Astrocyte (in vitro differentiated cells and primary cell): ENCODE measurements at regions not wholly inside any gene's neighbourhood (a gene's known extent, or its start where the extent isn't known, plus 50 kb on each side); places are given as distances from the start of the nearest gene placed in this dataset.

Source experiments
- DNase-seq: peaks from one replicate; pipeline ENCODE4 v3.0.0-alpha.2; 2010; ENCODE audit warnings: low read depth
- FAIRE-seq: peaks from 2 replicates; lab custom pipeline; 2011; peaks lifted over from hg19 to GRCh38; lab: Jason Lieb, UNC
- H2AFZ ChIP-seq: 2 replicates; pipeline ENCODE4 v1.6.0; 2012; ENCODE audit warnings: low read depth, low read length, inconsistent platforms
- H3K27ac ChIP-seq: 2 replicates; pipeline ENCODE4 v1.5.1; 2011; ENCODE audit warnings: low read depth, low read length, inconsistent platforms
- H3K27me3 ChIP-seq: 2 replicates; pipeline ENCODE4 v1.6.0; 2011; ENCODE audit warnings: low read length, inconsistent platforms; ENCODE audit not compliant: insufficient read depth
- H3K36me3 ChIP-seq: 2 replicates; pipeline ENCODE4 v1.5.1; 2011; ENCODE audit warnings: low read length, inconsistent platforms; ENCODE audit not compliant: insufficient read depth
- H3K4me1 ChIP-seq: 2 replicates; pipeline ENCODE4 v1.5.1; 2011; ENCODE audit warnings: low read length, inconsistent platforms; ENCODE audit not compliant: insufficient read depth
- H3K4me2 ChIP-seq: 2 replicates; pipeline ENCODE4 v1.6.0; 2012; ENCODE audit warnings: low read length, inconsistent platforms
- H3K4me3 ChIP-seq: 2 replicates; pipeline ENCODE4 v1.5.1; 2011; ENCODE audit warnings: low read depth, mild to moderate bottlenecking, low read length, inconsistent platforms; ENCODE audit not compliant: insufficient read depth
- H3K79me2 ChIP-seq: 2 replicates; pipeline ENCODE4 v1.6.0; 2012; ENCODE audit warnings: mild to moderate bottlenecking, low read length, inconsistent platforms; ENCODE audit not compliant: insufficient read depth
- H3K9ac ChIP-seq: 2 replicates; pipeline ENCODE4 v1.6.0; 2012; ENCODE audit warnings: mild to moderate bottlenecking, low read length, inconsistent platforms
- H3K9me3 ChIP-seq: 2 replicates; pipeline ENCODE4 v1.5.1; 2012; ENCODE audit warnings: low read depth, mild to moderate bottlenecking, low read length, inconsistent platforms; ENCODE audit not compliant: insufficient read depth
- H4K20me1 ChIP-seq: 2 replicates; pipeline ENCODE4 v1.6.0; 2012; ENCODE audit warnings: low read length, inconsistent platforms; ENCODE audit not compliant: insufficient read depth
- H3K27ac Mint-ChIP-seq: one replicate; pipeline ENCODE4 v1.8.0; 2021; ENCODE audit warnings: mild to moderate bottlenecking, mixed read lengths; ENCODE audit not compliant: unreplicated experiment
- H3K27me3 Mint-ChIP-seq: one replicate; pipeline ENCODE4 v1.8.0; 2021; ENCODE audit warnings: low read depth, mixed read lengths; ENCODE audit not compliant: unreplicated experiment
- H3K36me3 Mint-ChIP-seq: one replicate; pipeline ENCODE4 v1.8.0; 2021; ENCODE audit warnings: low read depth, mixed read lengths; ENCODE audit not compliant: unreplicated experiment
- H3K4me1 Mint-ChIP-seq: one replicate; pipeline ENCODE4 v1.8.0; 2021; ENCODE audit warnings: low read depth, mixed read lengths; ENCODE audit not compliant: unreplicated experiment
- H3K4me3 Mint-ChIP-seq: one replicate; pipeline ENCODE4 v1.8.0; 2021; ENCODE audit warnings: mild to moderate bottlenecking, moderate library complexity, mixed read lengths; ENCODE audit not compliant: unreplicated experiment
- H3K9me3 Mint-ChIP-seq: one replicate; pipeline ENCODE4 v1.8.0; 2021; ENCODE audit warnings: mild to moderate bottlenecking, mixed read lengths; ENCODE audit not compliant: unreplicated experiment
- CTCF ChIP-seq: IDR thresholded peaks from 2 replicates; pipeline ENCODE4 v1.5.1; 2011; ENCODE audit warnings: low read depth, mild to moderate bottlenecking, inconsistent platforms, low read length, moderate library complexity; ENCODE audit not compliant: insufficient read depth
- EZH2 ChIP-seq: IDR thresholded peaks from 2 replicates; pipeline ENCODE4 v1.6.1; 2012; ENCODE audit warnings: mild to moderate bottlenecking, low read length, inconsistent platforms; ENCODE audit not compliant: insufficient read depth

DNA sequence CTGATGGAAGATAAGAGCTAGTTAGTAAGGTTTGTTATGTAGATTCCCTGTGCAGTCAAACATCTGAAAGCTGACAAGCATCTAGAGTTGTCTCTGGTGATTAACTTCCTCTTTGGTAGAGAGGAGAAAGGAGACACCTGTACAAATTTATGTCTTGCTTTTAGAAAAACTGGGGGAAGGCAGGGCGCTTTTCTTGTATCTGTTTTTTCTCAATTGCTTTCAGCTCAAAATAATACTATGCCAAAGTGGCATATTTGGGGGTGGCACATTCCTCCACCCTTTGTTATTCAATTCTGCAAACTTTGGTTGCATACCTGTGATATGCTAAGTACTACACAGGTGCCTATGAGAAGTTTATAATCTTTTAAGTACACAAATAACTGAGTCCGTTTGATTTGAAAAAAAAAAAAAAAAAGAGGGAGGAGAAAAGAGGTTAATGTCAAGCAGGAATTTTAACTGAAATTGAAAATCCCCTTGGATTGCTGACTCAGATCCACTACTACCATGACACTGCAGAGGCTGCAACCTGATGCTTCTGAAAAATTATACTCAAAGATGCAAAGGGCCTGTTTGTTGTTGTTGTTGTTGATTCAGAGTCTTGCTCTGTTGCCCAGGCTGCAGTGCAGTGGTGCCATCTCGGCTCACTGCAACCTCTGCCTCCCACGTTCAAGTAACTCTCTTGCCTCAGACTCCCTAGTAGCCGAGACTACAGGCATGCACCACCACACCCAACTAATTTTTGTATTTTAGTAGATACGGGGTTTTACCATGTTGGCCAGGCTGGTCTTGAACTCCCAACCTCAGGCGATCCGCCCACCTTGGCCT, 164.8 kb upstream of the NBEA start:
- no peak overlapping the region for H3K4me3 ChIP-seq
- Mint-ChIP-seq H3K4me3 (no peak overlapping the region), H3K36me3 (peaks cover 1% of the 10 kb centered on the region), H3K4me1 (no peaks in the 10 kb centered on the region), H3K9me3 (peaks cover 2% of the 10 kb centered on the region), H3K27ac (no peak overlapping the region), H3K27me3 (no peaks in the 10 kb centered on the region)
- no peaks in the 10 kb centered on the region for H3K36me3 ChIP-seq
- FAIRE-seq, result no peak
- no peak overlapping the region for H3K9ac ChIP-seq
- DNase-seq, result no peak
- no peak overlapping the region for H2AFZ ChIP-seq
- no peaks in the 10 kb centered on the region for H3K9me3 ChIP-seq
- H3K27me3 ChIP-seq, result no peaks in the 10 kb centered on the region
- no peak overlapping the region for H3K4me2 ChIP-seq
- no peaks in the 10 kb centered on the region for H3K4me1 ChIP-seq
- H3K79me2 ChIP-seq, result no peaks in the 10 kb centered on the region
- no peak overlapping the region for H3K27ac ChIP-seq
- no peak for TF ChIP-seq EZH2
- TF ChIP-seq CTCF, result no peak
- no peaks in the 10 kb centered on the region for H4K20me1 ChIP-seq

DNA sequence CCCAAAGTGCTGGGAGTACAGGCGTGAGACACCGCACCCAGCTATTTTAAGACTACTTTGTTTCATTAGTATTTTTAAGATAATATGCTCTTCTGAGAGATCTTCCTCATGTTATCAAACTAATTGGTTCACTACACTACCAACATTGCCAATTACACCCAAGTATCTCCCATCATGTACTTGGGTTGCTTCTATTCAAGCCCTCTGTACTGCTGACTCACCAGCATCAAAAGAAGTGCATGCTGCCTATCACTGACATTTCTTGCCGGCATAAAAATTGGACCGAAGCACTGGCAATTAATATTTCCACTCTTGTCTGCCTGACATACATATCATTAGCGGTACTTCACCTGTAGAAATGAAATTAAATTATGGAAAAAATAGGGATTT, 164.2 kb upstream of the NBEA start:
- TF ChIP-seq CTCF (no peak), EZH2 (no peak)
- H3K4me3 ChIP-seq, result no peak overlapping the region
- H3K4me3 Mint-ChIP-seq, result no peak overlapping the region

DNA sequence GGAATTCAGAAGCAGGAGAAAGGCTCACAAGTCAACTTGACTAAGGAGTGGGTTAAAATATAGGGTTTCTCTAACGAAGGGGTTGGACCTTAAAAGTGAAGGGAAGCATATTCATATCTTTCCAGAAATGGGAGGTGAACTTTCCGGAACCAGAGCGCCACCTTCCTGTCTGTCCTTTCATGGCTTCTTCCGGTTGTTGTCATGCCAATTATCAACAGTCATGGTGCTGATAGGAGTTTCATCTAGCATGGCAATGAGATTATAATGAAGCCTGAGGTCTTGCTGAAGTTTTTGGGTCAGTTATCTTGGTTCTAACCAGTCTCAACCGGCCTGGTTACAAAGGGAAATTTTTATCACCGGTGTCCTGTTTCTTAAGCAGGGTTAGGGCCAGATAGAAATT, 162.9 kb upstream of the NBEA start:
- FAIRE-seq (no peak), DNase-seq (no peak)
- Histone ChIP-seq H3K4me1 (no peaks in the 10 kb centered on the region), H2AFZ (no peak overlapping the region), H3K9me3 (peaks cover 4% of the 10 kb centered on the region), H4K20me1 (no peaks in the 10 kb centered on the region), H3K27me3 (no peaks in the 10 kb centered on the region), H3K27ac (no peak overlapping the region), H3K4me3 (no peak overlapping the region), H3K79me2 (no peaks in the 10 kb centered on the region), H3K9ac (no peak overlapping the region), H3K36me3 (no peaks in the 10 kb centered on the region), H3K4me2 (no peak overlapping the region)
- Mint-ChIP-seq H3K27ac (no peak overlapping the region), H3K9me3 (peaks cover 2% of the 10 kb centered on the region), H3K4me1 (no peaks in the 10 kb centered on the region), H3K27me3 (no peaks in the 10 kb centered on the region), H3K4me3 (no peak overlapping the region), H3K36me3 (peaks cover 2% of the 10 kb centered on the region)
- TF ChIP-seq CTCF (no peak), EZH2 (no peak)

More for the DNA sequence above, 164.2 kb upstream of the NBEA start:
- no peak overlapping the region for H3K27ac ChIP-seq
- H3K27me3 ChIP-seq, result no peaks in the 10 kb centered on the region
- Mint-ChIP-seq H3K4me1 (no peaks in the 10 kb centered on the region), H3K27ac (no peak overlapping the region), H3K27me3 (no peaks in the 10 kb centered on the region), H3K36me3 (peaks cover 2% of the 10 kb centered on the region), H3K9me3 (peaks cover 2% of the 10 kb centered on the region)
- H3K4me2 ChIP-seq, result no peak overlapping the region
- no peak overlapping the region for H2AFZ ChIP-seq
- no peaks in the 10 kb centered on the region for H3K36me3 ChIP-seq
- no peak for FAIRE-seq
- no peak for DNase-seq
- H3K4me1 ChIP-seq, result no peaks in the 10 kb centered on the region
- no peaks in the 10 kb centered on the region for H4K20me1 ChIP-seq
- H3K9me3 ChIP-seq, result peaks cover 2% of the 10 kb centered on the region
- H3K9ac ChIP-seq, result no peak overlapping the region
- no peaks in the 10 kb centered on the region for H3K79me2 ChIP-seq
